HG02884 (cell line): ENCODE measurements at regions not wholly inside any gene's neighbourhood (a gene's known extent, or its start where the extent isn't known, plus 50 kb on each side); places are given as distances from the start of the nearest gene placed in this dataset.
"Not testable (repeated sequence)": the region's sequence is repeated elsewhere in the genome, so short reads cannot be mapped to it uniquely, and the experiment has no call there.

Source experiments
- ATAC-seq: cut with Tn5 transposase; IDR thresholded peaks from one replicate; pipeline ENCODE4 v1.9.1; 2021; ENCODE audit warnings: mild to moderate bottlenecking, moderate library complexity; ENCODE audit not compliant: unreplicated experiment

DNA sequence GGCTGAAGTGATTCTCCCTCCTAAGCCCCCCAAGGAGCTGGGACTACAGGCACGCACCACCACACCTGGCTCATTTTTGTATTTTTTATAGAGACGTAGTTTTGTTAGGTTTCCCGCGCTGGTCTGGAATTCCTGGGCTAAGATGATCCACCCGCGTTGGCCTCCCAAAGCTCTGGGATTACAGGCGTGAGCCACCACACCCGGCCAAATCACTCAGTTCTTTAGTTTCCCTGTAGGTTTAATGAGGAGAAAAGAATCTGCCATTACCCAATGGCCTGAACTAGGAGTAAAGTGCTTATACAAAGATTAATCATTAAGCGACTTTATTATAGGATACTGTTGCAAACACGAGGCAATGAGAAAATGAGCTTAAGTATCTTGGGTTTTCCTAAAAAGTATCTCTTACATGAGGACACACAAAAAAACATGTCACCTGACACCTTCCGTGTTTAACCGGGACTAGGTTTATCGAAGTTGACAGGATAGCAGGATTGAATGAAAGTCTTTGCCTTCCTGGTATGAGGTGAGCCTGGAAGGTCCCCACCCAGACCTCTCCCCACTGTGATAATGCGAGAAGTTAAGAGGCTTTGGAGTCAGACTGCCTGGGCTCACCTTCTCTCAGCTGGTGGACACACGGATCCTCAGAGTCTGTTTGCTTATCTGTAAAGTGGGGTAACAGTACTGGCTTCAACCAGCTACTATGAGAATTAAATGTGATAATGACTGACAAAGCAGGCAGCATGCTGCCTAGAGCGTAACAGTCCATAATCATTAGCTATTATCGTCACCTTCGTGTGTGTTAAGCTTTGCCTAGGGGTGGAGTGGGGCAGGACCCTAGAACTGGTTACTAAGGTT lies 133.5 kb upstream of the KRAS start:
- ATAC-seq, result no peak

DNA sequence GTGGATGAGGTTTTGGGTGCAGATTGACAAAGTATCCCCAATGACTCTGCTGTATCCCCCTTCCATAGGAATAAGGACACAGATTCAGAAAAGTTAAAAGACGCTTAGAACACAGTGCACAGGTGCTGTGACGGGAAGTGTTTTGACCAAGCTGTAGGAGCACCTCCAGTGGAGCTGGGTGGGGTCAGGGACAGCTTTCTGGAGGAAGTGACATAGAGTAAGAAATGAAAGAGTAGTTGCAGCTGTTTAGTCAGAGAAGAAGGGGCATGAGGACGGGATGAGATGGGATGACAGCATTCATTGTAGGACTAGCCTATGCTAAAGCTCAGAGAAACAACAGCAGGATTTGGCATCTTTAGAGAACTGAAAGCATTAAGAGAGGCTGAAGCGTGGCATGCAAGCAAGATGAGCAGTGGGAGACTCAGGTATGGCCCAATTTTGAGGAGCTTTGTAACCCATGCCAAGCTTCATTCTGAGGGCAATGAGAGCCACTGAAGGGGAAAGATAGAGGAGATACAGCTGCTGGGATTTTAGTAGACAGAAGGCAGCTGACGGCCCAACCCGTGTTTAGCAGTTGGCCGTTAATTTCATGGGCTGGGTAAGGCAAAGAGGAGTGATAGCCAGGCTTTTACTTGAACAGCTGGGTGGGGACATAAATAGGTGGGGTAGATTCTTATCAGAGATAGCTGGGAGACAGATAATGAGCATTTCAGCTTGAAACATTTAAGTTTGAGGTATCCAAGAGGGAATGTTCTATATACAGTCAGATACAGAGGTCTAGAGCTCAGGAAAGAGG lies 131.8 kb upstream of the KRAS start:
- no peak for ATAC-seq

DNA sequence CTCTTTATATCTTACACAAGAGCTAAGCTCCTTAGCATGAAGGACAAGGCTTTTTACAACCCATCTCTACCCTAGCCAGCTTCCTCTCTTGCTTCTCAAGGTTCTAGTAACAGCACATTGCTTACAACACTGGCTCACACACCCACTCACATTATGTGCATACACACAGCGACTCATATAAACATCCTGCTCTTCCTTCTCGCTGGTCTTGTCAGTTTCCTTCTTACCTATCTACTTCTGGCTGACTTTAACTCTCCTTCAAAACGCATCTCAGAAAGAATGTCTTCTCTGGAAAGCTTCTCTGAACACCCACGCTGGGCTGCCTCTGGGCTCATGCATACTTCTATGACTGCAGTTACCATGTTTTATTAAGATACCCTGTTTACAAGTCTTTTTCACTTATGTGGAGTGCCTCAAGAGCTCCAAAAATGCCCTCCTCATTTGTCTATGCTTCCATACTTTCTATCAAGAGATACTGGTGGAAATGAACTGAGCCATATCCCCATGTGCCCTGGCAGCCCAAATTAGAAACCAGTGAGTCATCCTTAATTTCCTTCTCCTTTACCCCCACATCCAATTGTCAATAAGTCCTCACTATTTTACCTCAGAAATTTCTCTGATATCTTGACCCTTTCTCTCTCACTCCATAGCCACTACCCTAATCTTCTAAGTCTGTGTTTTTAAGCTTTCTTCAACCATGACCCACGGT lies 126.9 kb upstream of the KRAS start:
- peak; percentile 82 for ATAC-seq

DNA sequence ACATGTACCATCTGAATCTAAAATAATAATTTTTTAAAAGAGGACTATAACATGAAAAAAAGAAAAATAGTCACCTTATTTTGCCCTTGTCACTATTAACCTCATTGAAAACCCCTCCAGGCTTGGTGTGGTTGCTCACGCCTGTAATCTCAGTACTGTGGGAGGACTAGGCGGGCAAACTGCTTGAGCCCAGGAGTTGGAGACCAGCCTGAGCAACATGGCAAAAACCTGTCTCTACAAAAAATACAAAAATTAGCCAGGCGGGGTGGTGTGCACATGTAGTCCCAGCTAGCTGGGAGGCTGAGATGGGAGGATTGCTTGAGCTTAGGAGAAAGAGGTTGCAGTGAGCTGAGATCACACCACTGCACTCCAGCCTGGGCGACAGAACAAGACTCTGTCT lies 126.3 kb upstream of the KRAS start:
- no peak for ATAC-seq

DNA sequence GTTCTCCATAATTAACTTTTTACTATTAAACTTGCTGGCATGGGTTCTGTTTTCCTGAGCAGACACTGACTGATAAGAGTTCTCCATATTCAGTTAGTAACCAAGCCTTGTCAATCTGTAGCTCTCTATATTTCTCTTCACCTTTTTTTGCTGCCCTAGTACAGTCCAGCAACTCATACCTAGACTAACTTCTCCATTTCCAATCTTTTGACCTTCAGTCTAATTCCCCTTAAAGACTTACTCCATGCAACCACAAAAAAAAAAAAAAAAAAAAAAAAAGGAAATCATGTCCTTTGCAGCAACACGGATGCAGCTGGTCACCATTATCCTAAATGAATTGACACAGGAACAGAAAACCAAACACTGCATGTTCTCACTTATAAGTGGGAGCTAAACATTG lies 125.7 kb upstream of the KRAS start:
- no peak for ATAC-seq

DNA sequence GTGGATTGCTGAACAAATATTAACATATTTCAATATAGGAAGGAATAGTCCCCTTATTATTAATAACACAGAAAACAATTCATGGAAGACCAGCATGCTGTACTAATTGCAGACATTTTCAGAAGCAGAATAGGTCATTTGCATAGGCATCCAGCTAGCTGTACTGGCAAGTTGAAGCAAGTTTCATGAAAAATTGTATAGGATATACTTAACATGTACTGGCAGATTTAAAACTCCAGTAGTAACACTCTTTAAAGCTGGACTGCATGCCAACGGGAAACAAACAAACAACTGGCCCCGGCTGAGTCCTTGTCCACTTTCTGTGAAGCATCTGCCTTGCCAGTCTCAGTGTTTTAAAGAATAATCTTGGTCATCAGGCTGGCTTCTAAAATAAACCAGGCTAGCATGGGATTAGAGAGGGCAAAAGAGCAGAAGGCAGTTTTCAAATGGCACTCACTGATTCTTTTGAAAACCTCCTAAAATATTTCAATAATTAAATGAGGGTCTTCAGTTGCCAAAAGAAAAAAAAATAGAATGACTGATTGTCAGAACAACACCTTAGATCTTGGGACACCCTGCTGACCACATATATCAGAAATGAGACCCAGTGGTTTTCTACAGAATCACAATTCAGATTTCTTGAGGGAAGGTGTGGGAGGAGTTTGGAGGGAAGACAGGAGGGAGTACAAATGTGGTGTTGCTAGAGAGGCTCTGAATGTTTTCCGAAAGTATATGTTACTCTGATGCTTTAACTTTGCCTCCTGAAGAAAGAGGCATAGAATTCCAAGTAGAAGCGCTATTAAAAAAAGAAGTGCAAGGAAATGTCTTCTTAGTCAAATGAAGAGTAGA lies 122.5 kb upstream of the KRAS start:
- ATAC-seq, result no peak

DNA sequence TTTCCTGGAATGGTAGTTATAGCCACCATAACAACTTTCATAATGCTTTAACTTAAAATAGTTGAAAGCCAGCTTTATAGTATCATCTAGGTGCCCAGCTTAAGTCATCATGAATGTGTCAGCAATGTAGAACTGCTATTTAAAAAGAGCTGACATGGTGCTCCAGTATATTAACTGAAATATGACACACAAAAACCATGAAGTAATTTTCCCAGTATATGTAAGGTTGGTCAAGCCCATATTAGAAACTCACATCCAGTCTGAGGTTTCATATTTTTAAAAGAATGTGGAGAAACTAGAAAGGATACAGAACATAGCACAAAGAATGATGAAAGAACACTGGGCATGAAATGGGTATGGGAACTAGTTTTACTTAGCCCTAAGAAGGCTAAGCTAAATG lies 121.3 kb upstream of the KRAS start:
- no peak for ATAC-seq

DNA sequence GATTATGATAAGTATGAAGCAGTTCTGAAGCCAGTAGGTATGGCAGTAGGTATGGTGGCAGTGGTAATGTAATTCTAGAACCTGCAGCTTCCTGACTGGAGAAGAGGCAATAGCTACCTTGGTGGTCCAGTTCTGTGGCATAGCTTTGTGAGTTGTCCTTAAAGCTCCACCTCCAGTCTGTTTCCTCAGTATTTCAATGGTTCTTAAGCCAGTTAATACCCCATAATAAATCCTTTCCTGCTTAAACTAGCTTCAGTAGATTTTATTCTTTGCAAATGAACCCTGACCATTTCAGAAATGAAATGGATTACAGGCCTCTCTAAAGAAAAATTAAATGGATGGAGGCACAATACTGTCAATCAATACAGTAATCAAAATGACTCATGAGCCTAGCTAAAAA lies 117.8 kb upstream of the KRAS start:
- ATAC-seq, result no peak

DNA sequence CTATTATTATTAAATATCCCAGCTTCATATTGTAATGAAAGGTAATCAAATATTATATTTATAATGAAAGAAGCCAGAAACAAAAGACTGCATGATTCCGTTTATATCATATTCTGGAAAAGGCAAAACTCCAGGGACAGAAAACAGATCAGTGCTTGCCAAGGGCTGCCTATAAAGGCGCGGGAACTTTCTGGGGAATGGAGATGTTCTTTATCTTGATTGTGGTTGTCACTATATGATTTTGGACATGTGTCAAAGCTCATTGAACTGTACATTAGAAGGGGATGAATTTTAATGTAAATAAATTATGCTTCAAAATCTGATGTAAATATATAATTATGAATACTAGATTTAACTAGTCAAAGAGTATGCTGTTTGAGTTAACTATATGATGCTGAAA lies 115.4 kb upstream of the KRAS start:
- ATAC-seq, result no peak

DNA sequence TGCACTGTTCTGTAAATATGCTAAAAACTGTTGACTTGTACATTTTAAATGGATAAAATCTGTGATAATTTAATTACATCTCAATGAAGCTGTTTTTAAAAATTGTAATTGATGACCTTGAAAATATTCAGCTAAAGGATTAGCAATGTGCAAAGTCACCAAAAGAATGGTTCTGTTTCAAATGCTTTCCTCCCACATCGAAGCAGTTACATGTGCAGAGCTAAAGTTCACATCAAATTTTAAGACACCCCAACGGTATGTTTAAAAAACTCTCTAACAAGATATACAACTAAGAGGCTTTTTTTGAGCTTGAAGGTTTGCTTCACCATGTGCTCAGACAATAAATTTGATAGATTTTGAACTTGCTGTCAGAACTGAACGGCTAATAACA lies 114.6 kb upstream of the KRAS start:
- no peak for ATAC-seq

DNA sequence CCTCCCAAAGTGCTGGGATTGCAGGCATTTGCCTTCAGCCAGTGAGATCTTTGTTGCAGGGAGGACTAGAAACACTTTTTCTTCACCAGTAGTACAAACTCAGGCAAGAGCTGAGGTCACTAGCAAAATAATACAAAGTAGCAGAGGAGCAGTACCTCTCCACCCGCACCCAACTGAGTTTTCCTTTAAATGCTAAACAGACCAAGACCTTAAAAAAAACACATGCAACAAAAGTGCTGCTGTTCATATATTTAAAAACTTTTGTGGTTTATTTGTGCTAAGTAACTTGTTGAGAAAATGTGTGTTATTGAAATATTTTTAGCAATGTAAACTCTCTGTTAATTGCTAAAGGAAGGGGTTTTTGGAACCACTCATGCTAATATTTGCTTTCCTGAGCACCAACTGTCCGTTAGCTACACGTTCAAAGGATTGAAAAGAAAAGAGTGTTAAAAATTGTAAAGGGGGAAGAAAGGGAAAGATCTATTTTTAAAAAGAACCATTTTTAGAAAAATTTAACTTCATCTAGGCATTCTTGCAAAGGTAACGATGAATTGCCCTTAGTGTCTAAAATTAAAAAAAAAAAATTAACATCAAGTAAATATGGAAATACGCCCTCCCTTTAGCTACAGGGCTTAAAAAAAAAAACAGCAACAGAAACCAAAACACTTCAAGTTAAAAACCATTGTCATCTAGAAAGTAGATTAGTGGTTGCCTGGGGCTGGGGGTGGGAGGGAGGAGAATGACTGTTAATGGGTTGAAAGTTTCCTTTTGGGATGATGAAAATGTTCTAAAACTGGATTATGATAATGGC lies 114.0 kb upstream of the KRAS start:
- ATAC-seq, result peak; percentile 78

DNA sequence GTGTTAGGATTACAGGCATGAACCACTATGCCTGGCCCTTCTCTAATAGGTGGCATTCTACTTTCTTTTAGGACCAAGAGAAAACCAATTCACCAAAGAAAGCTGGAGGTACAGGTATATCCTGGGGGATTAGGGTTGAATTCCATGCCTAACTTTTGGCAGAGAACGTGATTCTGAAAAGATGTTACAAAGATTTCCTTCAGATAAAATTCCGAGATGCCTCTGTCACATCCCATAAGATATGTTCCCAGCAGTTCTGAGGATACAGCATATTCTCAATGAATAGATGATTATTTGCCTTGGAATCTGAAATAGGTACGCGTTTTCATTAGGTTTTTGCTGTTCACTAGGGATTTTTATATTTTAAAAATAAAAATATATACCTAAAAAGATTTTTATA lies 111.9 kb upstream of the KRAS start:
- ATAC-seq, result no peak

DNA sequence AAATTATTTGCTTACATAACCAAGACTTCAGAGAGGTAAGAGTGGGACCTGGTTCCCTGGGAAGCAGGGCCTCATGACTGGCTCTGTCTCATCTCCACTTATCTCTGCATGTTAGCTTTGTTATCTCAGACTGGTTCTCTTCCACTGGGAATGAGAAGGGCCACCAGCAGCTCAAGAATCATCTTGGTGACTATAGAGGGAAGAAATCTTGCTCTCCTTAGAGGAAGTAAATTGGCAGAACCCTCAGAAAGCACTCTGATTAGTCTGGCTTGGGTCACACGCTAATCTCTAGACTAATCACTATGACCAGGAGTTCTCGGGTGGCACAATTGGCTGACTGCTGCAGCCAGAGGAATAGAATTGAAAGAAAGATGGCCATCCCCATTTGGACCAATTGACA lies 110.8 kb upstream of the KRAS start:
- no peak for ATAC-seq

DNA sequence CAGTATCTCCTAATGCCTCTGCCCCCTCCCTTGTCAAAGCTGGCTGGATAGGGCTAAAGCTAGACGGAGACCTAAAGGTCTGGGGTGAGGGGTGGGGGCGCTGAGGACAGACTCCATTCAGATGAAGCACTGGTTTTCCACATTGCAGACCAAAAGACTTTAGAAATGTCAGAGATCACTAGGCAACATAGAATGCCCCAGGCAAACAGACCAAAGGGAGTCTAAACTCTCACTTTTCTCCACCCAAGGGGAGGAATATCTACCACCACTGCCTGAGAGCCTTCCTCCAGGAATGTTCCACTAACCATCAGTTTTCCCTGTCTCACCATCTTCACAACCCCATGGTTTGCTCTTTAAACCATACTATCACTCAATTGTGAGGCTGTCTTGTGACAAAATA lies 106.9 kb upstream of the KRAS start:
- no peak for ATAC-seq

DNA sequence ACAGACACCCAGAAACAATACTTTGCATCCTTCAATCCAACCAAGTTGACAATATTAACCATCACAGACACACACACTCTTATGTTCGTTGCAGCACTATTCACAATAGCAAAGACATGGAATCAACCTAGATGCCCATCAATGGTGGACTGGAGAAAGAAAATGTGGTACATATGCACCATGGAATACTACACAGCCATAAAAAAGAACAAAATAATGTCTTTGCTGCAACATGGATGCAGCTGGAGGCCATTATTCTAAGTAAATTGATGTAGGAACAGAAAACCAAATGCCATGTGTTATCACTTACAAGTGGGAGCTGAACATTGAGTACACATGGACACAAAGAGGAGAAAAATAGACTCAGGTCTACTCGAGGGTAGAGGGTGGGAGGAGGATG lies 102.2 kb upstream of the KRAS start:
- not testable (repeated sequence) for ATAC-seq

DNA sequence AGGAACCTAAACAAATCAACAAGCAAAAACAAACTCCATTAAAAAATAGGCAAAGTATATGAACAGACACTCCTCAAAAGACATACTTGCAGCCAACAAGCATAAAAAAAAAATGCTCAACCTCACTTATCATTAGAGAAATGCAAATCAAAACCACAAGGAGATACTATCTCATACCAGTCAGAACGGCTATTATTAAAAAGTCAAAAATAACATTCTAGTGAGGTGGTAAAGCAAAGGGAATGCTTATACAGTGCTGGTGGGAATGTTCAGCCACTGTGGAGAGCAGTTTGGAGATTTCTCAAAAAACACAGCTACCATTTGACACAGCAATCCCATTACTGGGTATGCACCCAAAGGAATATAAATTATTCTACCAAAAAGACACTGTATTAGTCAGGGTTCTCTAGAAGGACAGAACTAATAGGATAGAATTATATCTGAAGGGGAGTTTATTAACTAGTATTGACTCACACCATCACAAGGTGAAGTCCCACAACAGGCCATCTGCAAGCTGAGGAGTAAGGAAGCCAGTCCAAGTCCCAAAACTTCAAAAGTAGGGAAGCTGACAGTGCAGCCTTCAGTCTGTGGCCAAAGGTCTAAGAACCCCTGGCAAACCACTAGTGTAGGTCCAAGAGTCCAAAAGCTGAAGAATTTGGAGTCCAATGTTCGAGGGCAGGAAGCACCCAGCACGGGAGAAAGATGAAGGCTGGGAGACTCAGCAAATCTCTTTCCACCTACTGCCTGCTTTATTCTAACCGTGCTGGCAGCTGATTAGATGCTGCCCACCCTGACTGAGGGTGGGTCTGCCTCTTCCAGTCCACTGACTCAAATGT lies 101.6 kb upstream of the KRAS start:
- ATAC-seq, result no peak

DNA sequence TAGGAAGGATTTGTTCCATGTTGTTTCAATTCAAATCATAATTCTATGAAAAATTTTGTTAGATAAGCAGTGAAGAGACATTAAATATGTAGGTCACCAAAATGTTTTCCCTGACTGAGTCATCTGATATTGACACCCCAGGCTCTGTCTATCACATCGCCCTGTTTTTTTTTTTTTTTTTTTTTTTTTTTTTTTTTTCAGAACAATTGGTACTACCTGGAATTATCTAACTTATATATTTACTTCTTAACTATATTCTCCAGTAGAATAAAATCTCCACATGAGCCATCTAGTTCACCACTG lies 97.8 kb upstream of the KRAS start:
- no peak for ATAC-seq

DNA sequence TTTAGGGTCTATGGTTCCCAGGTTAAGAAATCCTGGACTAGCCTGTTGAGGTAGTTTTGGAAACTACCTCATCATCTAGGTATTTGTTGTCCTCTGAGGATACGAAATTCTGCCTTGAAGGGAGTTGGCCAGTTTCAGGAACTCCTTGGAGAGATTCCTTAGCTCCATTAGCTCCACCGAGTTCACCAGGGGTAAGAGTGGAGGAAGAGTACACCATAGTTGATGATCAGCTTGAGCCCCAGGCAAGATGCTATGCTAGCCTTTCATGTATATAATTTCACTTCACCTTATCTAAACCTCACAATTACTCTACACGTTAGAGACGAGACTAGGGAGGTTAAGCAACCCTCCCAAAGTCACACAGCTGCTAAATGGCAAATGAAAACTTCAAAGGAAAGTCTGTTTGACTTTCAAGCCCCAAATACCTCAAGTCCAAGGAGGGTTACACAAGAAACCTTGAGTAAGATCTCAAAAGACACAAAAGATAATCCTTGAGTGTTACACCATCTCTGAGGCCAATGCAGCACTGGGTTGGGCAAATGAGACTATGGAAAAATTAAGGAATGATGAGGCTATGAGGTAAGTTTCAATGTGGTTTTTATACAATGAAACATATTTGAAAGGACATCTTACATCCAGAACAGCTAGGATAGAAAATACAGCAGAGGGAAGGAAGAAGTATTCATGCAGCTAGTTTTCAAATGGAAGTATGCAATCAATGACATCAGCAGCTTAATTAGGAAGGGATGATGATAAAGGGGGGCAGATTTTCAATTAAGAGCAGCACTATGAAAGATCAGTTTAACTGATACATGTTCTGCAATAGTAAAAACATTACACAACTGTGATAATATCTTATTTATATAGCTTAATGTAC lies 97.2 kb upstream of the KRAS start:
- ATAC-seq, result no peak
